ENCODE measurements at regions not wholly inside any gene's neighbourhood (a gene's known extent, or its start where the extent isn't known, plus 50 kb on each side); places are given as distances from the start of the nearest gene placed in this dataset.

GRCh38 chr21:18191139-18191538, 53.5 kb upstream of the CHODL start:
- Histone ChIP-seq H3K4me3 (no peak overlapping the region), H3K27ac (replicated peaks) (no peak overlapping the region), H3K36me3 (no peaks in the 10 kb centered on the region), H3K9me3 (replicated peaks) (no peaks in the 10 kb centered on the region), H3K27me3 (ENCODE audit: low read depth) (no peaks in the 10 kb centered on the region), H3K4me1 (no peaks in the 10 kb centered on the region)
- no peak for DNase-seq
- no peak for TF ChIP-seq CTCF (IDR thresholded peaks at IDR 0.05; ENCODE audit: borderline replicate concordance)
- intact Hi-C loops (cut with micrococcal nuclease), result no loop called here

DNA sequence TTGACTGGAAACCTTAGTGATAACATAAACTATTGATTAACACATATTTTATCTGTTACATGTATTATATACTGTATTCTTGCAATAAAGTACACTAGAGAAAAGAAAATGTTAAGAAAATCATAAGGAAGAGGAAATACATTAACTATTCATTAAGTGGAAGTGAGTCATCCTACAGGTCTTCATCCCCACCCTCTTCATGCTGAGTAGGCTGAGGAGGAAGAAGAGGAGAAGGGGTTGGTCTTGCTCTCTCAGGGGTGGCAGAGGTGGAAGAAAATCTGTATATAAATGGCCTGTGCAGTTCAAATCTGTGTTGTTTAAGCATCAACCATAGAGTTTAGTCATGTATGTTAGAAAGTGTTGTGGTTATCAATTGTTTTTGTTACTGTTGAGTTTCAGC, 66.1 kb upstream of the CHODL start:
- H3K36me3 ChIP-seq, result no peaks in the 10 kb centered on the region
- intact Hi-C loops (cut with micrococcal nuclease), result loop anchor here (2.0 kb wide), 1 partner anchor 18 kb away; no protein-coding TSS in a partner anchor
- no peak for TF ChIP-seq CTCF (IDR thresholded peaks at IDR 0.05; ENCODE audit: borderline replicate concordance)
- DNase-seq, result no peak
- no peaks in the 10 kb centered on the region for H3K4me1 ChIP-seq
- H3K27ac ChIP-seq (replicated peaks), result no peak overlapping the region
- H3K27me3 ChIP-seq (ENCODE audit: low read depth), result no peaks in the 10 kb centered on the region
- H3K4me3 ChIP-seq, result no peak overlapping the region
- H3K9me3 ChIP-seq (replicated peaks), result no peaks in the 10 kb centered on the region

DNA sequence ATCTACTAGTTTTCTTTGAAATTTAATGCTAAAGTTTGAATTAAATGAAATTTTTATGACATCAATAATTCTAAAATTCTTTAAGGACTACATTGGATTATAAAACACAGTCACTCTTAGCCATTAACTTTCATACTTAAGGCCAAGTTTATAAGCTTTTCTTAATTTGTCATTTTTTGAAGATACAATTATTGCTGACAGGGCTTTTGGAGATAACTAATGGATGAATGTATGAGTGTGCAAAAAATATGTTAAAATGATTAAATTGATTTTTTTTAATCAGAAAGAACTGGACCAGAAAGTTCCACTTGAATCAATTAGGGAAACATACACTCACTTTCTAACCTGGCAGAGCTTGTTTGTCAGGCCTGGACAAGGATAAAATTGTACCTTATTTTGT, 70.3 kb upstream of the CHODL start:
- Histone ChIP-seq H3K4me1 (no peaks in the 10 kb centered on the region), H3K36me3 (no peaks in the 10 kb centered on the region), H3K4me3 (no peak overlapping the region), H3K27me3 (ENCODE audit: low read depth) (no peaks in the 10 kb centered on the region), H3K9me3 (replicated peaks) (peaks cover 7% of the 10 kb centered on the region), H3K27ac (replicated peaks) (no peak overlapping the region)
- intact Hi-C loops (cut with micrococcal nuclease), result no loop called here
- DNase-seq, result no peak
- no peak for TF ChIP-seq CTCF (IDR thresholded peaks at IDR 0.05; ENCODE audit: borderline replicate concordance)

- intact Hi-C loops (cut with micrococcal nuclease), result no loop called here
- H3K36me3 ChIP-seq, result no peaks in the 10 kb centered on the region
- no peaks in the 10 kb centered on the region for H3K4me1 ChIP-seq
- H3K9me3 ChIP-seq (replicated peaks), result peaks cover 7% of the 10 kb centered on the region
- no peaks in the 10 kb centered on the region for H3K27me3 ChIP-seq (ENCODE audit: low read depth)
- no peak overlapping the region for H3K27ac ChIP-seq (replicated peaks)
- no peak for TF ChIP-seq CTCF (IDR thresholded peaks at IDR 0.05; ENCODE audit: borderline replicate concordance)
- DNase-seq, result no peak
- no peak overlapping the region for H3K4me3 ChIP-seq
These were observed 73.8 kb upstream of the CHODL start for GRCh38 chr21:18170829-18171228.

GRCh38 chr21:18170221-18170620, 74.4 kb upstream of the CHODL start:
- Histone ChIP-seq H3K4me1 (no peaks in the 10 kb centered on the region), H3K4me3 (no peak overlapping the region), H3K36me3 (no peaks in the 10 kb centered on the region), H3K9me3 (replicated peaks) (peaks cover 7% of the 10 kb centered on the region), H3K27ac (replicated peaks) (no peak overlapping the region), H3K27me3 (ENCODE audit: low read depth) (no peaks in the 10 kb centered on the region)
- intact Hi-C loops (cut with micrococcal nuclease), result no loop called here
- DNase-seq, result no peak
- TF ChIP-seq CTCF (IDR thresholded peaks at IDR 0.05; ENCODE audit: borderline replicate concordance), result no peak

- H3K4me1 ChIP-seq, result no peaks in the 10 kb centered on the region
- H3K4me3 ChIP-seq, result no peak overlapping the region
- H3K36me3 ChIP-seq, result no peaks in the 10 kb centered on the region
- no peaks in the 10 kb centered on the region for H3K27me3 ChIP-seq (ENCODE audit: low read depth)
- TF ChIP-seq CTCF (IDR thresholded peaks at IDR 0.05; ENCODE audit: borderline replicate concordance), result no peak
- DNase-seq, result no peak
- no peak overlapping the region for H3K27ac ChIP-seq (replicated peaks)
- H3K9me3 ChIP-seq (replicated peaks), result peaks cover 7% of the 10 kb centered on the region
- intact Hi-C loops (cut with micrococcal nuclease), result no loop called here
These were observed 76.5 kb upstream of the CHODL start for GRCh38 chr21:18168108-18168507.

Data from left ventricle myocardium inferior (tissue), 1 donor.